ENCODE measurements at regions not wholly inside any gene's neighbourhood (a gene's known extent, or its start where the extent isn't known, plus 50 kb on each side); places are given as distances from the start of the nearest gene placed in this dataset.
"Not testable (repeated sequence)": the region's sequence is repeated elsewhere in the genome, so short reads cannot be mapped to it uniquely, and the experiment has no call there.

- no peak for TF ChIP-seq SIN3A (IDR thresholded peaks at IDR 0.05; ENCODE audit: borderline replicate concordance, insufficient read depth, low read depth, low read length)
- no peak for TF ChIP-seq CTCF (IDR thresholded peaks at IDR 0.05)
- no peak for TF ChIP-seq TCF7L2 (IDR thresholded peaks at IDR 0.05; ENCODE audit: low read depth, low read length)
- TF ChIP-seq REST (IDR thresholded peaks at IDR 0.05; ENCODE audit: insufficient read depth in 1 of 2, low read depth in 2 of 2, low read length in 1 of 2): no peak
- no peak for TF ChIP-seq POLR2AphosphoS5 (IDR thresholded peaks at IDR 0.05; ENCODE audit: low read depth, low read length)
- no peaks in the 10 kb centered on the region for H3K4me1 ChIP-seq (ENCODE audit: control insufficient read depth, insufficient read depth, low read length)
These were observed 161.5 kb downstream of the SEC23A start for GRCh38 chr14:38941488-38941887.

DNA sequence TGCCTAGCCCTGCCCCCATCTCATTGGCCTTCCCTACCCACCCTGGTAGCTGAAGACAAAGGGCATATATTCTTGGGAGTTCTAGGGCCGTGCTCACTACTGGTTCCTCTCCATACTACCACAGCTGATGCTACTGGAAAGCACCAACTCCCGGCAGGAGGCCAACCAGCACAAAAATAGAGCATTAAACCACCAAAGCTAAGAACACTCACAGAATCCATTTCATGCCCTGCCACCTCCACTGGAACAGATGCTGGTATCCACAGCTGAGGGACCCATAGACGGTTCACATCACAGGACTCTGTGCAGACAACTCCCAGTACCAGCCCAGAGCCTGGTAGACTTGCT, 170.4 kb downstream of the SEC23A start:
- H3K27me3 ChIP-seq (ENCODE audit: control insufficient read depth, insufficient read depth, low read length); CTCF ChIA-PET; H3K9me3 ChIP-seq (ENCODE audit: control insufficient read depth, insufficient read depth, low read depth, low read length); POLR2A ChIA-PET; BruUV-seq (replicated peaks); in situ Hi-C loops (cut with HindIII; ENCODE audit: low pct_unique_long_range_greater_than_20kb, low sequenced_read_pairs); H3K4me3 ChIP-seq (ENCODE audit: low read depth in 2 of 2, low read length in 2 of 2); ATAC-seq; intact Hi-C loops (cut with micrococcal nuclease; ENCODE audit: unreplicated experiment); H3K27ac ChIP-seq (ENCODE audit: low read length); H3K4me1 ChIP-seq (ENCODE audit: control insufficient read depth, insufficient read depth, low read length); H3K36me3 ChIP-seq (ENCODE audit: control insufficient read depth, insufficient read depth, low read length); DNase-seq (ENCODE audit: low read depth, low spot score): not testable (repeated sequence)

More at GRCh38 chr14:38941488-38941887, 161.5 kb downstream of the SEC23A start:
- no peaks in the 10 kb centered on the region for H3K9me3 ChIP-seq (ENCODE audit: control insufficient read depth, insufficient read depth, low read depth, low read length)
- ChIA-PET POLR2A (no interaction called here), CTCF (no interaction called here)
- no peak overlapping the region for H3K27ac ChIP-seq (ENCODE audit: low read length)
- no peak for DNase-seq (ENCODE audit: low read depth, low spot score)
- no peaks in the 10 kb centered on the region for H3K36me3 ChIP-seq (ENCODE audit: control insufficient read depth, insufficient read depth, low read length)
- no peak for ATAC-seq
- H3K4me3 ChIP-seq (ENCODE audit: low read depth in 2 of 2, low read length in 2 of 2): no peak overlapping the region
- no peaks in the 10 kb centered on the region for H3K27me3 ChIP-seq (ENCODE audit: control insufficient read depth, insufficient read depth, low read length)
- no TSS peak for BruUV-seq (replicated peaks)
- in situ Hi-C loops (cut with HindIII; ENCODE audit: low pct_unique_long_range_greater_than_20kb, low sequenced_read_pairs) (no loop called here), intact Hi-C loops (cut with micrococcal nuclease; ENCODE audit: unreplicated experiment) (no loop called here)

- Histone ChIP-seq H3K27me3 (ENCODE audit: control insufficient read depth, insufficient read depth, low read length) (no peaks in the 10 kb centered on the region), H3K4me1 (ENCODE audit: control insufficient read depth, insufficient read depth, low read length) (no peaks in the 10 kb centered on the region), H3K27ac (ENCODE audit: low read length) (no peak overlapping the region), H3K9me3 (ENCODE audit: control insufficient read depth, insufficient read depth, low read depth, low read length) (no peaks in the 10 kb centered on the region), H3K4me3 (ENCODE audit: low read depth in 2 of 2, low read length in 2 of 2) (no peak overlapping the region), H3K36me3 (ENCODE audit: control insufficient read depth, insufficient read depth, low read length) (no peaks in the 10 kb centered on the region)
- no peak for TF ChIP-seq CTCF (IDR thresholded peaks at IDR 0.05)
- TF ChIP-seq TCF7L2 (IDR thresholded peaks at IDR 0.05; ENCODE audit: low read depth, low read length): no peak
- no peak for TF ChIP-seq SIN3A (IDR thresholded peaks at IDR 0.05; ENCODE audit: borderline replicate concordance, insufficient read depth, low read depth, low read length)
- TF ChIP-seq POLR2AphosphoS5 (IDR thresholded peaks at IDR 0.05; ENCODE audit: low read depth, low read length): no peak
- TF ChIP-seq REST (IDR thresholded peaks at IDR 0.05; ENCODE audit: insufficient read depth in 1 of 2, low read depth in 2 of 2, low read length in 1 of 2): no peak
- intact Hi-C loops (cut with micrococcal nuclease; ENCODE audit: unreplicated experiment) (no loop called here), in situ Hi-C loops (cut with HindIII; ENCODE audit: low pct_unique_long_range_greater_than_20kb, low sequenced_read_pairs) (no loop called here)
- POLR2A ChIA-PET: no interaction called here
- BruUV-seq (replicated peaks): no TSS peak
- CTCF ChIA-PET: no interaction called here
- ATAC-seq (no peak), DNase-seq (ENCODE audit: low read depth, low spot score) (no peak)
These were observed 170.9 kb downstream of the SEC23A start for GRCh38 chr14:38931969-38932652.

Measured in Panc1 (cell line).